Muscle layer of colon (tissue), 2 donors: ENCODE measurements at regions not wholly inside any gene's neighbourhood (a gene's known extent, or its start where the extent isn't known, plus 50 kb on each side); places are given as distances from the start of the nearest gene placed in this dataset.

ENCODE experiments used
- H3K27ac ChIP-seq: one replicate; pipeline ENCODE4 v1.7.0; 2013; ENCODE audit warnings: low read depth, mild to moderate bottlenecking, low read length, moderate library complexity
- H3K27me3 ChIP-seq, 2 donors: one replicate each; pipeline ENCODE4 v1.7.0; 2013; ENCODE audit warnings: low read length in 2 of 2, mild to moderate bottlenecking in 2 of 2; ENCODE audit not compliant: insufficient read depth in 2 of 2, control insufficient read depth in 1 of 2
- H3K36me3 ChIP-seq: one replicate; pipeline ENCODE4 v1.7.0; 2013; ENCODE audit warnings: mild to moderate bottlenecking, low read length; ENCODE audit not compliant: insufficient read depth
- H3K4me1 ChIP-seq: one replicate; pipeline ENCODE4 v1.7.0; 2013; ENCODE audit warnings: mild to moderate bottlenecking, low read length; ENCODE audit not compliant: insufficient read depth
- H3K4me3 ChIP-seq, 2 donors: one replicate each; pipeline ENCODE4 v1.7.0; 2013; ENCODE audit warnings: low read length in 2 of 2, low read depth in 1 of 2, mild to moderate bottlenecking in 1 of 2, moderate library complexity in 1 of 2
- H3K9ac ChIP-seq: one replicate; pipeline ENCODE4 v1.7.0; 2013; ENCODE audit warnings: low read length
- H3K9me3 ChIP-seq: one replicate; pipeline ENCODE4 v1.7.0; 2013; ENCODE audit warnings: mild to moderate bottlenecking, low read length
- donor health status: abdominal sarcoma.
- donor health status: Adenocarcinoma of cecum.

GRCh38 chr13:79802389-79803085 lies 321.6 kb downstream of the NDFIP2 start:
- Histone ChIP-seq H3K9me3 (no peaks in the 10 kb centered on the region), H3K9ac (no peak overlapping the region), H3K4me3 (no peak overlapping the region), H3K27ac (no peak overlapping the region), H3K27me3 (no peaks in the 10 kb centered on the region), H3K36me3 (no peaks in the 10 kb centered on the region), H3K4me1 (no peaks in the 10 kb centered on the region)

GRCh38 chr13:79799059-79799867 lies 318.3 kb downstream of the NDFIP2 start:
- Histone ChIP-seq H3K27ac (no peak overlapping the region), H3K36me3 (no peaks in the 10 kb centered on the region), H3K9me3 (no peaks in the 10 kb centered on the region), H3K4me3 (no peak overlapping the region), H3K27me3 (no peaks in the 10 kb centered on the region), H3K9ac (no peak overlapping the region), H3K4me1 (no peaks in the 10 kb centered on the region)

- no peak overlapping the region for H3K9ac ChIP-seq
Measured at GRCh38 chr13:79796136-79796535, 315.2 kb downstream of the NDFIP2 start.

GRCh38 chr13:79794931-79795330 lies 314.0 kb downstream of the NDFIP2 start:
- no peaks in the 10 kb centered on the region for H3K4me1 ChIP-seq
- H3K4me3 ChIP-seq: no peak overlapping the region
- H3K9me3 ChIP-seq: no peaks in the 10 kb centered on the region
- no peak overlapping the region for H3K27ac ChIP-seq
- no peak overlapping the region for H3K9ac ChIP-seq
- H3K27me3 ChIP-seq: no peaks in the 10 kb centered on the region
- H3K36me3 ChIP-seq: no peaks in the 10 kb centered on the region

More at GRCh38 chr13:79796136-79796535, 315.2 kb downstream of the NDFIP2 start:
- Histone ChIP-seq H3K9me3 (no peaks in the 10 kb centered on the region), H3K36me3 (no peaks in the 10 kb centered on the region), H3K4me3 (no peak overlapping the region), H3K4me1 (no peaks in the 10 kb centered on the region), H3K27ac (no peak overlapping the region), H3K27me3 (no peaks in the 10 kb centered on the region)

- no peak overlapping the region for H3K4me3 ChIP-seq
- no peaks in the 10 kb centered on the region for H3K4me1 ChIP-seq
- no peak overlapping the region for H3K9ac ChIP-seq
- no peaks in the 10 kb centered on the region for H3K27me3 ChIP-seq
- H3K27ac ChIP-seq: no peak overlapping the region
- no peaks in the 10 kb centered on the region for H3K9me3 ChIP-seq
- H3K36me3 ChIP-seq: no peaks in the 10 kb centered on the region
Measured at GRCh38 chr13:79792716-79793115, 311.8 kb downstream of the NDFIP2 start.

GRCh38 chr13:79791471-79792042 lies 310.6 kb downstream of the NDFIP2 start:
- Histone ChIP-seq H3K4me1 (no peaks in the 10 kb centered on the region), H3K27me3 (no peaks in the 10 kb centered on the region), H3K36me3 (no peaks in the 10 kb centered on the region), H3K4me3 (no peak overlapping the region), H3K9me3 (no peaks in the 10 kb centered on the region), H3K27ac (no peak overlapping the region), H3K9ac (no peak overlapping the region)

GRCh38 chr13:79786176-79786575 lies 305.2 kb downstream of the NDFIP2 start:
- Histone ChIP-seq H3K27ac (no peak overlapping the region), H3K27me3 (no peaks in the 10 kb centered on the region), H3K36me3 (no peaks in the 10 kb centered on the region), H3K4me3 (no peak overlapping the region), H3K4me1 (no peaks in the 10 kb centered on the region), H3K9me3 (no peaks in the 10 kb centered on the region), H3K9ac (no peak overlapping the region)

- Histone ChIP-seq H3K27me3 (no peaks in the 10 kb centered on the region), H3K4me3 (no peak overlapping the region), H3K36me3 (no peaks in the 10 kb centered on the region), H3K4me1 (no peaks in the 10 kb centered on the region), H3K27ac (no peak overlapping the region), H3K9ac (no peak overlapping the region), H3K9me3 (no peaks in the 10 kb centered on the region)
Measured at GRCh38 chr13:79782541-79783205, 301.7 kb downstream of the NDFIP2 start.

GRCh38 chr13:79781829-79782540 lies 301.0 kb downstream of the NDFIP2 start:
- Histone ChIP-seq H3K27me3 (no peaks in the 10 kb centered on the region), H3K4me3 (no peak overlapping the region), H3K27ac (no peak overlapping the region), H3K4me1 (no peaks in the 10 kb centered on the region), H3K36me3 (no peaks in the 10 kb centered on the region), H3K9ac (no peak overlapping the region), H3K9me3 (no peaks in the 10 kb centered on the region)

GRCh38 chr13:79780240-79780639 lies 299.3 kb downstream of the NDFIP2 start:
- Histone ChIP-seq H3K4me1 (no peaks in the 10 kb centered on the region), H3K9ac (no peak overlapping the region), H3K27ac (no peak overlapping the region), H3K4me3 (no peak overlapping the region), H3K27me3 (no peaks in the 10 kb centered on the region), H3K9me3 (no peaks in the 10 kb centered on the region), H3K36me3 (no peaks in the 10 kb centered on the region)

- Histone ChIP-seq H3K36me3 (no peaks in the 10 kb centered on the region), H3K4me1 (no peaks in the 10 kb centered on the region), H3K9ac (no peak overlapping the region), H3K27me3 (no peaks in the 10 kb centered on the region), H3K4me3 (no peak overlapping the region), H3K9me3 (no peaks in the 10 kb centered on the region), H3K27ac (no peak overlapping the region)
Measured at GRCh38 chr13:79779761-79780160, 298.8 kb downstream of the NDFIP2 start.
